Pancreas (tissue), 10 donors: ENCODE measurements at regions not wholly inside any gene's neighbourhood (a gene's known extent, or its start where the extent isn't known, plus 50 kb on each side); places are given as distances from the start of the nearest gene placed in this dataset.

Source experiments
- ATAC-seq, 4 donors: fragments of 200-7000 bp; cut with Tn5 transposase; one replicate each; pipeline versions ENCODE4 v1.8.0 to v1.9.1; 2020; ENCODE audit warnings: mild to moderate bottlenecking in 4 of 4, moderate library complexity in 4 of 4
- DNase-seq, 6 donors: peaks; one replicate each; pipeline ENCODE4 v3.0.0-alpha.2; 2020
- FAIRE-seq: peaks from 2 replicates; lab custom pipeline; 2012; peaks lifted over from hg19 to GRCh38; lab: Jason Lieb, UNC
- H3K27ac ChIP-seq, 4 donors: fragments of 200-600 bp; sonication (generic); 1 replicate in 3 of 4; 2 replicates in 1 of 4; pipeline versions ENCODE4 v1.5.0 to v1.8.0; 2020
- H3K27me3 ChIP-seq, 4 donors: fragments of 200-600 bp; one replicate each; pipeline ENCODE4 v1.8.0; 2021
- H3K36me3 ChIP-seq, 3 donors: fragments of 200-600 bp; sonication (generic) in 1 of 3; one replicate each; pipeline versions ENCODE4 v1.5.0 to v1.8.0; 2020 to 2021
- H3K4me1 ChIP-seq, 3 donors: fragments of 200-600 bp; one replicate each; pipeline ENCODE4 v1.8.0; 2021
- H3K4me3 ChIP-seq, 4 donors: fragments of 200-600 bp; sonication (generic) in 2 of 4; one replicate each; pipeline versions ENCODE4 v1.5.0 to v1.8.0; 2020 to 2021
- H3K9me3 ChIP-seq, 4 donors: fragments of 200-600 bp; one replicate each; pipeline ENCODE4 v1.8.0; 2021
- CTCF ChIP-seq, 4 donors: fragments of 200-600 bp; sonication (generic) in 3 of 4; IDR thresholded peaks; one replicate each; pipeline versions ENCODE4 v1.5.0 to v1.8.0; 2021; ENCODE audit warnings: antibody characterized with exemption in 4 of 4
- WGBS, 2 donors: extraction: QIAGEN DNeasy Blood & Tissue Kit; methylation state at CpG; one replicate each; pipeline ENCODE4 v1.1.7; 2013; 5-methylcytosine and 5-hydroxymethylcytosine counted together
- intact Hi-C, 3 donors: fragments of 100-400 bp; cut with DNase I; formaldehyde crosslinking; loops; one replicate each; pipeline versions ENCODE4 v1.11.1 to v1.14.2; 2022
- donor health status: healthy with polysubstance abuse.
- donor health status: DM: no; HTN: no; CAD: no; lungs with moderate emphysema.
- donor health status: DM: no; HTN: no; CAD: no.
- donor health status: control.
- donor health status: control.
- donor health status: Bipolar disorder and iron deficiency.
- donor health status: DM: yes; HTN: yes; CAD: no.
- donor health status: DM: no; HTN: no; CAD: no.
- donor health status: DM: no; HTN: no; CAD: no.
- donor health status: DM: yes; HTN: yes; CAD: no.

GRCh38 chr14:97527993-97528392 is 730.8 kb downstream of the VRK1 start:
- ATAC-seq (no peak), DNase-seq (no peak), FAIRE-seq (no peak)
- H3K4me1 ChIP-seq = no peaks in the 10 kb centered on the region
- intact Hi-C loops = no loop called here
- TF ChIP-seq CTCF (IDR thresholded peaks at IDR 0.05) = no peak
- H3K9me3 ChIP-seq = no peaks in the 10 kb centered on the region
- H3K27ac ChIP-seq = no peak overlapping the region
- H3K27me3 ChIP-seq = no peaks in the 10 kb centered on the region
- 57 to 73% methylated on average over 4 of the region's 4 CpGs for WGBS, 2 donors
- H3K36me3 ChIP-seq = no peaks in the 10 kb centered on the region
- no peak overlapping the region for H3K4me3 ChIP-seq

DNA sequence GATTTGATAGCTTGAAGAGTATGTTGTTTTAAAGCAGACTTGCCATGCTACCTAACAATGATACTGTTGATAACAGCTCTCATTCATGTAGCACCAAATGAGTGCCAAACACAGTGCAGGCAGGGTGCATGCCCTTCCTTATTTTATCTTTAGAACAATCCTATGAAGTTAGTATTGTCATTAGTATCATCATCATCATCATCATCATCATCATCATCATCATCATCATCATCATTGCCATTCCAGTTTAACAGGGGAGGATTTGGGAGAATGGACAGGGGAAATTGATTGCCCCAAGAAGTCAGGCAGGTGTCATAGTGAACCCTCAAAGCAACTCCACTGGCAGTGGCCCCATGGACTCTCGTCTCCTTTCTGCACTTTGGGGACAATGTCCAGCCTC is 734.9 kb downstream of the VRK1 start:
- intact Hi-C loops = no loop called here

DNA sequence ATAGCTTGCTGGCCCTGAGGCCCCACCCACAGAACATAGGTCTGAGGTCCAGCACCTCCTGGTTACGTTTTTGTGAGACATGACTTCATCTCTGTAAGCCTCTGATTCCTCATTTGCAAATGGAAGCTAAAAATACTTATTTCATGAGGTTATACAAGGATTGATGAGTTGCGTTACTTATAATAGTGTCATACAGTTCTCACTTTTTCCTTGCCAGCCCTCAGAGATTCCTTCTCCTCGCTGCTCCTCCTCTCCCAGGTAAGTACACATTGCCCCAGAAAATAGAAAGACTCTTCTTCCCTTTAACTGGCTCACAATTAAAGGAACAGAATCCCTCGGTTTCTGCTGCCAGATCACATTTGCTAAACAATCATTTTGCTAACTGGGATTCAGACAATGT is 739.2 kb downstream of the VRK1 start:
- Histone ChIP-seq H3K4me3 (no peak overlapping the region), H3K4me1 (no peaks in the 10 kb centered on the region), H3K9me3 (no peaks in the 10 kb centered on the region), H3K27me3 (no peaks in the 10 kb centered on the region), H3K36me3 (no peaks in the 10 kb centered on the region), H3K27ac (no peak overlapping the region)
- FAIRE-seq = no peak
- ATAC-seq = no peak
- TF ChIP-seq CTCF (IDR thresholded peaks at IDR 0.05) = no peak
- intact Hi-C loops = no loop called here
- no peak for DNase-seq
- 50 to 58% methylated on average over 4 of the region's 4 CpGs for WGBS, 2 donors

More for the DNA sequence above, 734.9 kb downstream of the VRK1 start:
- Histone ChIP-seq H3K27ac (no peak overlapping the region), H3K4me3 (no peak overlapping the region), H3K9me3 (no peaks in the 10 kb centered on the region), H3K36me3 (no peaks in the 10 kb centered on the region), H3K27me3 (no peaks in the 10 kb centered on the region), H3K4me1 (no peaks in the 10 kb centered on the region)
- DNase-seq (no peak), FAIRE-seq (no peak), ATAC-seq (no peak)
- TF ChIP-seq CTCF (IDR thresholded peaks at IDR 0.05) = no peak
- 57 to 86% methylated on average over 1 of the region's 1 CpG for WGBS, 2 donors

DNA sequence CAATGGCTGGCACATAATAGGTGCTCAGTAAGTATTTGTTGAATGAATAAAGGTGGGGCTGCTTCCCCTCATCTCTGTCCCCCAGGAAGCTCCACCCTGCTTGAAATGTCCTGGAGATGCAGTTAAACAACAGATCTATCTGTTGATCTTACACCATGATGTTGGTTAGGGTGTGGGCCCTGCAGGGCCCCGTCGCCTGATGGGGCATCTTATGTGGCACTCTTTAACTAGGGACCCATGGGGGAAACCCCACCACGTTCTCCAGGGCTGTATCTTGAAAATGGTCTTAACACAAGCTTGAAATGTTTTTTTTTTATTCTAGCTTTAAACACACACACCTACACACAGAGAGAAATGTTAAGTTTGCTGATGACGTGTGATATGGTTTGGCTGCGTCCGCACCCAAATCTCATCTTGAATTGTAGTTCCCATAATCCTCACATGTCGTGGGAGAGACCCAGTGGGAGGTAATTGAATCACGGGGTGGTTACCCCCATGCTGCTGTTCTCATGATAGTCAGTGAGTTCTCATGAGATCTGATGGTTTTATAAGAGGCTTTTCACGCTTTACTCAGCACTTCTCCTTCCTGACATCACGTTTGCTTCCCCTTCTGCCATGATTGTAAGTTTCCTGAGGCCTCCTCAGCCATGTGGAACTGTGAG is 741.7 kb downstream of the VRK1 start:
- Histone ChIP-seq H3K27ac (no peak overlapping the region), H3K36me3 (no peaks in the 10 kb centered on the region), H3K4me3 (no peak overlapping the region), H3K4me1 (no peaks in the 10 kb centered on the region), H3K27me3 (no peaks in the 10 kb centered on the region), H3K9me3 (no peaks in the 10 kb centered on the region)
- FAIRE-seq (no peak), ATAC-seq (no peak), DNase-seq (no peak)
- no peak for TF ChIP-seq CTCF (IDR thresholded peaks at IDR 0.05)
- 64 to 71% methylated on average over 10 of the region's 10 CpGs for WGBS, 2 donors
- intact Hi-C loops = no loop called here

DNA sequence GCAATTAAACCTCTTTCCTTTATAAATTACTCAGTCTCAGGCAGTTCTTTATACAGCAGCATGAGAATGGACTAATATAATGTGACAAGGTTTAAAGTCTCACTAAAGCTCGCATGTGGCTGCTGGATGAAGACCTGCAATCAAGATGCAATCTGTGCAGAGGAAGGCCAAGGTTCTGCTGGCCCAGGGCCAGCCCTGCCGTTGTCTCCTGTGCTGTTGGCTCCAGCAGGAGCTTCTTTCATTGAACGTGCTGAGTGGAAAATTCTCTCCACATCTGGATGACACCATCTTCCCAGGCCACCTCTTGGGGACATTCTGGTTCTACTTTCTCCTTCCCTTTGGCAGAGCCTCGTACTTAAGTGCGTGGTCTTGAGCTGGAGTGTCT is 742.2 kb downstream of the VRK1 start:
- Histone ChIP-seq H3K36me3 (no peaks in the 10 kb centered on the region), H3K4me1 (no peaks in the 10 kb centered on the region), H3K4me3 (no peak overlapping the region), H3K9me3 (no peaks in the 10 kb centered on the region), H3K27ac (no peak overlapping the region), H3K27me3 (no peaks in the 10 kb centered on the region)
- DNase-seq = no peak
- intact Hi-C loops = no loop called here
- no peak for ATAC-seq
- TF ChIP-seq CTCF (IDR thresholded peaks at IDR 0.05) = no peak
- no peak for FAIRE-seq
- 37 to 42% methylated on average over 5 of the region's 5 CpGs for WGBS, 2 donors
